ENCODE measurements at regions not wholly inside any gene's neighbourhood (a gene's known extent, or its start where the extent isn't known, plus 50 kb on each side); places are given as distances from the start of the nearest gene placed in this dataset.

- peaks cover 38% of the 10 kb centered on the region for H3K9me3 ChIP-seq (ENCODE audit: low read depth)
- H4K20me1 ChIP-seq (ENCODE audit: insufficient read depth, poor library complexity, severe bottlenecking), result no peaks in the 10 kb centered on the region
- TF ChIP-seq CTCF (IDR thresholded peaks at IDR 0.05; ENCODE audit: poor library complexity) (no peak), EZH2 (IDR thresholded peaks at IDR 0.05; ENCODE audit: borderline replicate concordance) (no peak), EZH2phosphoT487 (IDR thresholded peaks at IDR 0.05; ENCODE audit: low read depth, severe bottlenecking, unreplicated experiment) (no peak)
- H3K36me3 ChIP-seq (replicated peaks; ENCODE audit: insufficient read depth, low read depth), result no peaks in the 10 kb centered on the region
- no peak overlapping the region for H3K4me3 ChIP-seq
- no peak overlapping the region for H3K27ac ChIP-seq
- H3K4me2 ChIP-seq, result no peak overlapping the region
- 52% methylated on average over 9 of the region's 9 CpGs for WGBS (ENCODE audit: low lambda C conversion rate, missing lambda C conversion rate)
- H3K9me2 ChIP-seq (replicated peaks; ENCODE audit: insufficient read depth), result no peaks in the 10 kb centered on the region
- DNase-seq (ENCODE audit: low spot score), result no peak
- no peaks in the 10 kb centered on the region for H3K27me3 ChIP-seq
- no peaks in the 10 kb centered on the region for H3K79me2 ChIP-seq
- H2AFZ ChIP-seq, result no peak overlapping the region
- no peaks in the 10 kb centered on the region for H3K4me1 ChIP-seq (ENCODE audit: insufficient read depth)
These were observed 1150.9 kb downstream of the RPIA start for GRCh38 chr2:89842180-89842908.

- no peak overlapping the region for H3K4me2 ChIP-seq
- no peaks in the 10 kb centered on the region for H3K4me1 ChIP-seq (ENCODE audit: insufficient read depth)
- no peaks in the 10 kb centered on the region for H3K36me3 ChIP-seq (replicated peaks; ENCODE audit: insufficient read depth, low read depth)
- TF ChIP-seq EZH2 (IDR thresholded peaks at IDR 0.05; ENCODE audit: borderline replicate concordance) (no peak), EZH2phosphoT487 (IDR thresholded peaks at IDR 0.05; ENCODE audit: low read depth, severe bottlenecking, unreplicated experiment) (no peak), CTCF (IDR thresholded peaks at IDR 0.05; ENCODE audit: poor library complexity) (no peak)
- H3K27ac ChIP-seq, result no peak overlapping the region
- H3K27me3 ChIP-seq, result no peaks in the 10 kb centered on the region
- H3K9me3 ChIP-seq (ENCODE audit: low read depth), result peaks cover 27% of the 10 kb centered on the region
- H4K20me1 ChIP-seq (ENCODE audit: insufficient read depth, poor library complexity, severe bottlenecking), result no peaks in the 10 kb centered on the region
- 35% methylated on average over 6 of the region's 6 CpGs for WGBS (ENCODE audit: low lambda C conversion rate, missing lambda C conversion rate)
- no peak for DNase-seq (ENCODE audit: low spot score)
- H3K79me2 ChIP-seq, result no peaks in the 10 kb centered on the region
- no peaks in the 10 kb centered on the region for H3K9me2 ChIP-seq (replicated peaks; ENCODE audit: insufficient read depth)
- H2AFZ ChIP-seq, result no peak overlapping the region
- H3K4me3 ChIP-seq, result no peak overlapping the region
These were observed 1152.9 kb downstream of the RPIA start for GRCh38 chr2:89844221-89844943.

GRCh38 chr2:89845532-89845931 is 1154.1 kb downstream of the RPIA start:
- H3K79me2 ChIP-seq, result no peaks in the 10 kb centered on the region
- H3K27ac ChIP-seq, result no peak overlapping the region
- H3K9me2 ChIP-seq (replicated peaks; ENCODE audit: insufficient read depth), result no peaks in the 10 kb centered on the region
- 45% methylated on average over 6 of the region's 6 CpGs for WGBS (ENCODE audit: low lambda C conversion rate, missing lambda C conversion rate)
- no peaks in the 10 kb centered on the region for H3K27me3 ChIP-seq
- TF ChIP-seq EZH2 (IDR thresholded peaks at IDR 0.05; ENCODE audit: borderline replicate concordance), result no peak
- TF ChIP-seq EZH2phosphoT487 (IDR thresholded peaks at IDR 0.05; ENCODE audit: low read depth, severe bottlenecking, unreplicated experiment), result no peak
- TF ChIP-seq CTCF (IDR thresholded peaks at IDR 0.05; ENCODE audit: poor library complexity), result no peak
- H3K4me3 ChIP-seq, result no peak overlapping the region
- no peak for DNase-seq (ENCODE audit: low spot score)
- H3K9me3 ChIP-seq (ENCODE audit: low read depth), result peaks cover 22% of the 10 kb centered on the region
- no peaks in the 10 kb centered on the region for H4K20me1 ChIP-seq (ENCODE audit: insufficient read depth, poor library complexity, severe bottlenecking)
- H3K4me2 ChIP-seq, result no peak overlapping the region
- H3K4me1 ChIP-seq (ENCODE audit: insufficient read depth), result no peaks in the 10 kb centered on the region
- no peaks in the 10 kb centered on the region for H3K36me3 ChIP-seq (replicated peaks; ENCODE audit: insufficient read depth, low read depth)
- H2AFZ ChIP-seq, result no peak overlapping the region
